Duodenal mucosa (tissue), 2 donors: ENCODE measurements at regions not wholly inside any gene's neighbourhood (a gene's known extent, or its start where the extent isn't known, plus 50 kb on each side); places are given as distances from the start of the nearest gene placed in this dataset.

Source experiments
- H3K27ac ChIP-seq: one replicate; pipeline ENCODE4 v1.7.0; 2013; ENCODE audit warnings: low read depth, low read length
- H3K27me3 ChIP-seq, 2 donors: one replicate each; pipeline ENCODE4 v1.7.0; 2013; ENCODE audit warnings: low read length in 2 of 2, control low read depth in 1 of 2; ENCODE audit not compliant: insufficient read depth in 2 of 2, control insufficient read depth in 1 of 2
- H3K36me3 ChIP-seq, 2 donors: one replicate each; pipeline ENCODE4 v1.7.0; 2013; ENCODE audit warnings: low read length in 2 of 2, control low read depth in 1 of 2; ENCODE audit not compliant: insufficient read depth in 2 of 2, control insufficient read depth in 1 of 2
- H3K4me1 ChIP-seq, 2 donors: one replicate each; pipeline ENCODE4 v1.7.0; 2013; ENCODE audit warnings: low read length in 2 of 2, control low read depth in 1 of 2; ENCODE audit not compliant: insufficient read depth in 2 of 2, control insufficient read depth in 1 of 2
- H3K4me3 ChIP-seq, 2 donors: one replicate each; pipeline ENCODE4 v1.7.0; 2013; ENCODE audit warnings: low read length in 2 of 2, low read depth in 1 of 2
- H3K9ac ChIP-seq, 2 donors: one replicate each; pipeline ENCODE4 v1.7.0; 2013; ENCODE audit warnings: low read length in 2 of 2, low read depth in 1 of 2
- H3K9me3 ChIP-seq, 2 donors: one replicate each; pipeline ENCODE4 v1.7.0; 2013; ENCODE audit warnings: low read length in 2 of 2, control low read depth in 1 of 2; ENCODE audit not compliant: control insufficient read depth in 1 of 2

GRCh38 chr2:228479014-228479413 lies 297.5 kb upstream of the SPHKAP start:
- Histone ChIP-seq H3K9me3 (no peaks in the 10 kb centered on the region), H3K9ac (no peak overlapping the region), H3K4me3 (no peak overlapping the region), H3K4me1 (no peaks in the 10 kb centered on the region), H3K27ac (no peak overlapping the region), H3K36me3 (no peaks in the 10 kb centered on the region), H3K27me3 (no peaks in the 10 kb centered on the region)

DNA sequence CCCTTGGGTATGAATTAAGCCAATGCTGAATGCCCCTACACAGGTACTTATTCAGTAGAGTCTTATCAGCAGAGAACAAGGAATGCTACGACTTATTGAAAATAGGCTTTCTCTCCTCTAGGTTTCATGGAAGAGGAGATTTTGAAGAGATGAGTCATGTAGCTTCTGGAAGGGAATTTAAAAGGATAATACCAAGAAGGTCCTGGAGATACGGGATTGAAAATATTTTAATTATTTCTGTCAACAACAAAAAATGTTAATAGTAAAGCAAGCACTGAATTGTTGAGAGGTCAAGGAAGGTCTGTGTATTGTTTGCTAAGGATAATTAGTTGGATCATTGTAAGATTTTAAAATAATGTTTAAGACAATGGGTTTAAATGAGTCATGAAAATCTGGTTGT lies 293.0 kb upstream of the SPHKAP start:
- Histone ChIP-seq H3K9ac (no peak overlapping the region), H3K9me3 (no peaks in the 10 kb centered on the region), H3K4me3 (no peak overlapping the region), H3K4me1 (no peaks in the 10 kb centered on the region), H3K27me3 (no peaks in the 10 kb centered on the region), H3K36me3 (no peaks in the 10 kb centered on the region), H3K27ac (no peak overlapping the region)

DNA sequence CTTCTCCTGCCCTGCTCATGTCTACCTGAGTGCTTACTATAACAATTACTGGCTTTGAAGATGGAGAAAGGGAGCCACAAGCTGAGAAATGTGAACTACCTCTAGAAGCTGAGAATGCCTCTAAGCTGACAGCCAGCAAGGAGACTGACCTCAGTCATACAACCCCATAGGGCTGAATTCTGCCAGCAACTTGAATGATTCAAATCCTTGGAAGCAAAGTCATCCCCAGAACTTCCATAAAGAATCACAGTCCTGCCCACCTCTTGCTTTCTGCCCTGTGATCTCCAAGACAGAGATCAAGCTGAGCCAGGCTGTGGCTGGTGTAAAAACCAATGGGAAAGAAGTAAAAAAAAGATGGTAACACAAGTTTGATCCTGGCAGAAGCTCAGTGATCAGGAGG lies 288.2 kb upstream of the SPHKAP start:
- Histone ChIP-seq H3K36me3 (no peaks in the 10 kb centered on the region), H3K27ac (no peak overlapping the region), H3K4me1 (no peaks in the 10 kb centered on the region), H3K4me3 (no peak overlapping the region), H3K9me3 (no peaks in the 10 kb centered on the region), H3K27me3 (no peaks in the 10 kb centered on the region), H3K9ac (no peak overlapping the region)

DNA sequence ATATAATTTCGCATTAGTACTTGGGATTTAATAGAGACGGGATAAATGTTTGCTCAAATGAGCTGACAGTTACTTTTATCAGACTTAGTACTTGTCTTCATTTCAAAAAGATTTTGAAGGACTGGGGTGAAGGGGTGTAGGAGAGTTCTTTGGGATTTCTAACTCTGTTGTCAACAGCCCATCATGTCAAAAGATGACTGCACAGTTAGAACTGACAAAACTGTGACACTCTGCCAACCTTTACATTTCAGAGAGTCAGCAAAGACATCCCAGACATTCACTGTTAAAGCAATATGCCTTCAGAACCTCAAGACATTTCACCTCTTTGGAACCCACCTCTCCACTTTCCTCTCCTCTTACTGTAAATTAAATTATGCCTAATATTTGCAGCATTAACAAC lies 285.4 kb upstream of the SPHKAP start:
- Histone ChIP-seq H3K36me3 (no peaks in the 10 kb centered on the region), H3K4me1 (no peaks in the 10 kb centered on the region), H3K27me3 (no peaks in the 10 kb centered on the region), H3K9ac (no peak overlapping the region), H3K27ac (no peak overlapping the region), H3K9me3 (no peaks in the 10 kb centered on the region), H3K4me3 (no peak overlapping the region)

DNA sequence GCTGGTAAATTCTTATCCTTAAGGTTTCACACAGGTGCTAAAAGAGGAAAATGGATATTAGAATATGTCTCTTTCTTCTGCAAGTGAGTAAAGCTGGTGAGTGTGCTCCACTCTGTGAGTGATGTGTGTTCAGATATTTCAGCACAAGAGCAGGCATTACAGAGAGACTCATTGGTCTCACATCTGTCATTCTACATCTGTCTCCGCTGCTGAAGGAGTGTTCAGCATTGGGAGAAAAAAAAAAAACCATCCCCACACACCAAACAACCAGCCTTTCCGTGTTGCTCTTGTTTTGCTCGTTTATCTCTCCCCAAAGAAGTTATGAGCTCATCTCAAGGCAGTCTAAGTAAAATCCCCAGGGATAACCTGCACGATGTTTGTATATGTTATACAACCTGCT lies 283.9 kb upstream of the SPHKAP start:
- Histone ChIP-seq H3K4me1 (no peaks in the 10 kb centered on the region), H3K9ac (no peak overlapping the region), H3K9me3 (peaks cover 0 to 4% of the 10 kb centered on the region in 2 donors), H3K4me3 (no peak overlapping the region), H3K27ac (no peak overlapping the region), H3K27me3 (no peaks in the 10 kb centered on the region), H3K36me3 (no peaks in the 10 kb centered on the region)

DNA sequence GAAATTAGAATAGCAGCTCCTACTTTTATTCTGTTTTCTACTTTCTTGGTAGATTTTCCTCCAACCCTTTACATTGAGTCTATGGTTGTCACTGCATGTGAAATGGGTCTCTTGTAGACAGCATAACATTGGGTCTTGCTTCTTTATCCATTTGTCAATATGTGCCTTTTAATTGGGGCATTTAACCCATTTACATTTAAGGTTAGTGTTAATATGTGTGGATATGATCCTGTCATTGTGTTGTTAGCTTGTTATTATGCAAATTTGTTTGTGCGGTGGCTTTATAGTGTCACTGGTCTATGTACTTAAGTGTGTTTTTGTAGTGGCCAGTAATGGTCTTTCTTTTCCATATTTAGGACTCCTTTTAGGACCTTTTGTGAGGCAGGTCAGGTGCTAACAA lies 276.9 kb upstream of the SPHKAP start:
- Histone ChIP-seq H3K27ac (no peak overlapping the region), H3K27me3 (no peaks in the 10 kb centered on the region), H3K4me3 (no peak overlapping the region), H3K9me3 (peaks cover 11 to 21% of the 10 kb centered on the region in 2 donors), H3K9ac (no peak overlapping the region), H3K36me3 (no peaks in the 10 kb centered on the region), H3K4me1 (no peaks in the 10 kb centered on the region)

DNA sequence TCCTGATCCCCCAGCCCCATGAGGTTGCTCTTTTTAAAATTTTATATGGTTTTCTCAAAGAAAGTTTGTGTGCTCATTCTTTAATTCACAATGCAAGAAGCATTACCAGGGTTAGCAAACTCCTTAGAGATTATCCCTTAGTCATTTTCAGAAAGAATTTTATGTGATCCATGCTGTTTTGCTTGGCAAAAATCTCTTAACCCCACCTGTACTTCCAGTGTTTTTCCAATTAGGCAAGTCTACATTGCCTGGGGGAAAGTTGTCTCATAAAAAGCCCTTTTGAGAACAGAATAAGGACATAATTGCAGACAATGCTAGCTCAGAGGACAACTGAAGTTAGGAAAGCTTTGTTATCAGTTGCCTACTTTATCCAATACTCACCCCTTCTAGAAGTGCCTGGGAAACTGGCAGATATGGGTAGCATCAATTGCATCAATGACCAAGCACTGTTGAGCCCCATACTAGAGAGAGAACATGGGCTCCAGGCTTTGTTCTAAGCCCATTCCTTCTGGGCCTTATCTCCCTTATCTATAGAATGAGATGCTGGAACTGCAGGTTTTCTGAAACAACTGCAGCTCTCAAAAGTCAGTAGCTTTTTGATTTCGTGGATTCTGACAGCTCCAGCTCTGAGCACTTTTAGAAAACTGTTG lies 265.9 kb upstream of the SPHKAP start:
- Histone ChIP-seq H3K27ac (no peak overlapping the region), H3K9me3 (no peaks in the 10 kb centered on the region), H3K27me3 (no peaks in the 10 kb centered on the region), H3K36me3 (no peaks in the 10 kb centered on the region), H3K4me1 (no peaks in the 10 kb centered on the region), H3K9ac (no peak overlapping the region), H3K4me3 (no peak overlapping the region)

GRCh38 chr2:228446734-228447133 lies 265.2 kb upstream of the SPHKAP start:
- no peak overlapping the region for H3K4me3 ChIP-seq
- H3K27ac ChIP-seq: no peak overlapping the region
- no peaks in the 10 kb centered on the region for H3K9me3 ChIP-seq
- no peaks in the 10 kb centered on the region for H3K27me3 ChIP-seq
- no peaks in the 10 kb centered on the region for H3K36me3 ChIP-seq
- H3K4me1 ChIP-seq: no peaks in the 10 kb centered on the region
- no peak overlapping the region for H3K9ac ChIP-seq

DNA sequence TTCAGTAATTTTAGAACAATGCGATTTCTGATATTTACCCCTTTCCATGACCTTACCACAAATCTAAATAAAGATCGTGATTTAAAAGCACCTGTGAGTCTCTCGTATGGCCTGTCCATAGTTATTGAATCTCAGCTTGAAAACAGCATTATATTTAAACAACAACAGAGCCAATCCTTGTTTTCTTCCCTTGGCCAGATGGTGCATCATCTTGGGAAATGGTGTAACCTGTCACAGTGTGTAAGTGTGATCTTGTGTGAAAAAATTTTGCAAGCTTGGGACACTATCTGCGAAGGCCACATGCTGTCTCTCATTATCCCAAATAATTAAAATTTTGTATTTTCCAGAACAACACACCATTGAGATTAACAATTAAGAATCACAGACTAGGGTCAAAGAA lies 262.7 kb upstream of the SPHKAP start:
- no peak overlapping the region for H3K4me3 ChIP-seq
- no peaks in the 10 kb centered on the region for H3K4me1 ChIP-seq
- H3K27ac ChIP-seq: no peak overlapping the region
- no peaks in the 10 kb centered on the region for H3K27me3 ChIP-seq
- no peaks in the 10 kb centered on the region for H3K9me3 ChIP-seq
- no peaks in the 10 kb centered on the region for H3K36me3 ChIP-seq
- no peak overlapping the region for H3K9ac ChIP-seq

- no peaks in the 10 kb centered on the region for H3K36me3 ChIP-seq
- no peaks in the 10 kb centered on the region for H3K4me1 ChIP-seq
- H3K27me3 ChIP-seq: no peaks in the 10 kb centered on the region
- H3K4me3 ChIP-seq: no peak overlapping the region
- no peaks in the 10 kb centered on the region for H3K9me3 ChIP-seq
- H3K9ac ChIP-seq: no peak overlapping the region
- no peak overlapping the region for H3K27ac ChIP-seq
Observed at GRCh38 chr2:228433721-228434120, 252.2 kb upstream of the SPHKAP start.

- no peaks in the 10 kb centered on the region for H3K36me3 ChIP-seq
- no peak overlapping the region for H3K9ac ChIP-seq
Observed at GRCh38 chr2:228432116-228432515, 250.6 kb upstream of the SPHKAP start.

More at GRCh38 chr2:228432116-228432515, 250.6 kb upstream of the SPHKAP start:
- Histone ChIP-seq H3K4me1 (no peaks in the 10 kb centered on the region), H3K27me3 (no peaks in the 10 kb centered on the region), H3K27ac (no peak overlapping the region), H3K4me3 (no peak overlapping the region), H3K9me3 (peaks cover 0 to 5% of the 10 kb centered on the region in 2 donors)
